ENCODE measurements at regions not wholly inside any gene's neighbourhood (a gene's known extent, or its start where the extent isn't known, plus 50 kb on each side); places are given as distances from the start of the nearest gene placed in this dataset.

GRCh38 chr12:107258780-107259179, 165.4 kb upstream of the CRY1 start:
- intact Hi-C loops (cut with micrococcal nuclease), result no loop called here
- Mint-ChIP-seq H3K27ac (no peak overlapping the region), H3K4me1 (ENCODE audit: low read depth) (no peaks in the 10 kb centered on the region), H3K4me3 (ENCODE audit: low read depth) (no peak overlapping the region), H3K36me3 (ENCODE audit: low read depth) (no peaks in the 10 kb centered on the region), H3K27me3 (ENCODE audit: low read depth) (peaks cover 13% of the 10 kb centered on the region), H3K9me3 (peaks cover 5% of the 10 kb centered on the region)
- no peak for DNase-seq (ENCODE audit: low spot score)

- H3K4me3 Mint-ChIP-seq (ENCODE audit: low read depth), result no peak overlapping the region
- H3K9me3 Mint-ChIP-seq, result peaks cover 10% of the 10 kb centered on the region
- H3K27me3 Mint-ChIP-seq (ENCODE audit: low read depth), result peaks cover 15% of the 10 kb centered on the region
- H3K4me1 Mint-ChIP-seq (ENCODE audit: low read depth), result no peaks in the 10 kb centered on the region
- no peak for DNase-seq (ENCODE audit: low spot score)
- no peak overlapping the region for H3K27ac Mint-ChIP-seq
- intact Hi-C loops (cut with micrococcal nuclease), result no loop called here
- no peaks in the 10 kb centered on the region for H3K36me3 Mint-ChIP-seq (ENCODE audit: low read depth)
These were observed 170.6 kb upstream of the CRY1 start for GRCh38 chr12:107263980-107264379.

- no peak overlapping the region for H3K27ac Mint-ChIP-seq
- intact Hi-C loops (cut with micrococcal nuclease), result no loop called here
- no peaks in the 10 kb centered on the region for H3K36me3 Mint-ChIP-seq (ENCODE audit: low read depth)
- DNase-seq (ENCODE audit: low spot score), result no peak
- H3K4me3 Mint-ChIP-seq (ENCODE audit: low read depth), result no peak overlapping the region
- H3K4me1 Mint-ChIP-seq (ENCODE audit: low read depth), result no peaks in the 10 kb centered on the region
- peaks cover 16% of the 10 kb centered on the region for H3K27me3 Mint-ChIP-seq (ENCODE audit: low read depth)
- peaks cover 10% of the 10 kb centered on the region for H3K9me3 Mint-ChIP-seq
These were observed 171.3 kb upstream of the CRY1 start for GRCh38 chr12:107264667-107265066.

DNA sequence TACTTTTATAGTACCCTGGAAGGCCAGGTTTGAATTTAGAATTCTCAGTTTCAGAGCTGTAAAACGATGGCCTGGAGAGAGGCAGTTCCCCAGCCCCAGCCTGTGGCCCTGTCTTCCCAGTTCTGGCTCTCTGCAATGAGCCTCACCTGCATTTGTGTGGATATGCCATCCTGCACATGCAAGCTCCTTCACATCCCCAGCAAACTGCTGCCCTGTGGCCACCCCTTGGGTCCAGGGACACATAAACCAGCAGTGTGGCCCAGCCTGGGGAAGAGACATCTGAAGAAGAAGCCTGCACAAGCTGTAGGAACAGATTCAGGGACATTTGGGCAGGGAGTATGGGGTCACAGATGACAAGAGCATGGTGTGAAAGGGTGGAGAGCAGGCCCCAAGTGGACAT, 174.3 kb upstream of the CRY1 start:
- Mint-ChIP-seq H3K9me3 (peaks cover 10% of the 10 kb centered on the region), H3K27ac (no peak overlapping the region), H3K36me3 (ENCODE audit: low read depth) (no peaks in the 10 kb centered on the region), H3K4me3 (ENCODE audit: low read depth) (no peak overlapping the region), H3K27me3 (ENCODE audit: low read depth) (peaks cover 19% of the 10 kb centered on the region), H3K4me1 (ENCODE audit: low read depth) (no peaks in the 10 kb centered on the region)
- intact Hi-C loops (cut with micrococcal nuclease), result no loop called here
- DNase-seq (ENCODE audit: low spot score), result no peak

DNA sequence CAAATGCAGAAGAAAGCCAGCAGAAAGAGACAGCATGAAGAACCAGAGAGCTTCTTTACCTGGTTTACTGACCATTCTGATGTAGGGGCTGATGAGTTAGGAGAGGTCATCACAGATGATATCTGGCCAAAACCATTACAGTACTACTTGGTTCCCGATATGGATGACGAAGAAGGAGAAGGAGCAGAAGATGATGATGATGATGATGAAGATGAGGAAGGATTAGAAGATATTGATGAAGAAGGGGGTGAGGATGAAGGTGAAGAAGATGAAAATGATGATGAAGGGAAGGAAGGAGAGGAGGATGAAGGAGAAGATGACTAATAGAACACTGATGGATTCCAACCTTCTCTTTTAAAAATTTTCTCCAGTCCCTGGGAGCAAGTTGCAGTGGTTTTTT, 178.2 kb upstream of the CRY1 start:
- no peak for DNase-seq (ENCODE audit: low spot score)
- intact Hi-C loops (cut with micrococcal nuclease), result no loop called here
- H3K9me3 Mint-ChIP-seq, result no peaks in the 10 kb centered on the region
- no peak overlapping the region for H3K27ac Mint-ChIP-seq
- no peaks in the 10 kb centered on the region for H3K36me3 Mint-ChIP-seq (ENCODE audit: low read depth)
- H3K27me3 Mint-ChIP-seq (ENCODE audit: low read depth), result peaks cover 29% of the 10 kb centered on the region
- peaks cover 2% of the 10 kb centered on the region for H3K4me1 Mint-ChIP-seq (ENCODE audit: low read depth)
- no peak overlapping the region for H3K4me3 Mint-ChIP-seq (ENCODE audit: low read depth)

DNA sequence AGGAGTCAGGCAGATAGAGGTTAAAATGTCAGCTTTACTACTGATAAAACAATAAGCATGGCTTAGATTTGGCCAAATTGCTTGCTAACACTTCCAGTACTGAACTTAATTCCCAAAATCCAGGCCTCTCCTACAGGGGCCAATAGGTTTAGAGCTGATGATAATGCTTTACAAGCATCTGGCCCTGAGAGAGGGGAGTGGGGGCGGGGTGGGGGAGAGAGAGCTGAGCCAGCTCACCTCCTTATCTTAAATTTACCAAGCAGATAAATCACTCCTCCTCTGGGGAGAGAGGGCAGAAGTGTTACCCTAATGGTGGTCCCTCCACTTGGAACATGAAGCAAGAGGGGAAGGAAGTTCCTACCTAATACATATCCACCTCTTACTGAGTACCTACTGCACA, 182.2 kb upstream of the CRY1 start:
- Mint-ChIP-seq H3K4me3 (ENCODE audit: low read depth) (no peak overlapping the region), H3K27ac (no peak overlapping the region), H3K9me3 (no peaks in the 10 kb centered on the region), H3K4me1 (ENCODE audit: low read depth) (peaks cover 2% of the 10 kb centered on the region), H3K36me3 (ENCODE audit: low read depth) (no peaks in the 10 kb centered on the region), H3K27me3 (ENCODE audit: low read depth) (peaks cover 39% of the 10 kb centered on the region)
- no peak for DNase-seq (ENCODE audit: low spot score)
- intact Hi-C loops (cut with micrococcal nuclease), result no loop called here

GRCh38 chr12:107277855-107278254, 184.5 kb upstream of the CRY1 start:
- H3K27ac Mint-ChIP-seq, result no peak overlapping the region
- intact Hi-C loops (cut with micrococcal nuclease), result no loop called here
- H3K27me3 Mint-ChIP-seq (ENCODE audit: low read depth), result peaks cover 46% of the 10 kb centered on the region
- peaks cover 2% of the 10 kb centered on the region for H3K4me1 Mint-ChIP-seq (ENCODE audit: low read depth)
- H3K36me3 Mint-ChIP-seq (ENCODE audit: low read depth), result no peaks in the 10 kb centered on the region
- no peak overlapping the region for H3K4me3 Mint-ChIP-seq (ENCODE audit: low read depth)
- DNase-seq (ENCODE audit: low spot score), result no peak
- H3K9me3 Mint-ChIP-seq, result no peaks in the 10 kb centered on the region

GRCh38 chr12:107282628-107283027, 189.3 kb upstream of the CRY1 start:
- no peak overlapping the region for H3K27ac Mint-ChIP-seq
- no peaks in the 10 kb centered on the region for H3K36me3 Mint-ChIP-seq (ENCODE audit: low read depth)

DNA sequence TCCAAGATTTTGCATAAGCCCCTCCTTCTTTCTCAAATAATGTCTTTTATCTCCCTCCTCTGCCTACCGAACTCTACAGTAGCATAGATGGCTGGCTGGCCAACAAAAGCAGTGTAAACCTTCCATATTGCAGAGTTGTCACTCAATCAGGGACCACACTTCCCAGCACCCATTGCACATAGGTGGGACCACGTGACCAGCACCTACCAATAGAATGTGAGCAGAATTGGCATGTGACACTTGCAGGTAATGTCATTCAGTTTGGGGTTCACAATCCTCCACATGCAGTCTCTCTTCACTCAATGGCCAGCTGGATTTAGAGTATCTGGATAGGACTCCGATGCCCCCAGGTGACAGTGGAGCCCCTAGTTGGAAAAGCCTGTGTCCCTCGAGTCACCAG, 190.3 kb upstream of the CRY1 start:
- Mint-ChIP-seq H3K4me1 (ENCODE audit: low read depth) (peaks cover 15% of the 10 kb centered on the region), H3K4me3 (ENCODE audit: low read depth) (no peak overlapping the region), H3K9me3 (peaks cover 12% of the 10 kb centered on the region), H3K36me3 (ENCODE audit: low read depth) (no peaks in the 10 kb centered on the region), H3K27me3 (ENCODE audit: low read depth) (peaks cover 22% of the 10 kb centered on the region), H3K27ac (no peak overlapping the region)
- intact Hi-C loops (cut with micrococcal nuclease), result no loop called here
- DNase-seq (ENCODE audit: low spot score), result no peak

More at GRCh38 chr12:107282628-107283027, 189.3 kb upstream of the CRY1 start:
- Mint-ChIP-seq H3K4me1 (ENCODE audit: low read depth) (peaks cover 9% of the 10 kb centered on the region), H3K27me3 (ENCODE audit: low read depth) (peaks cover 27% of the 10 kb centered on the region), H3K9me3 (peaks cover 12% of the 10 kb centered on the region), H3K4me3 (ENCODE audit: low read depth) (no peak overlapping the region)
- intact Hi-C loops (cut with micrococcal nuclease), result no loop called here
- no peak for DNase-seq (ENCODE audit: low spot score)

- intact Hi-C loops (cut with micrococcal nuclease), result no loop called here
- DNase-seq (ENCODE audit: low spot score), result no peak
These were observed 191.3 kb upstream of the CRY1 start for GRCh38 chr12:107284692-107285091.

DNA sequence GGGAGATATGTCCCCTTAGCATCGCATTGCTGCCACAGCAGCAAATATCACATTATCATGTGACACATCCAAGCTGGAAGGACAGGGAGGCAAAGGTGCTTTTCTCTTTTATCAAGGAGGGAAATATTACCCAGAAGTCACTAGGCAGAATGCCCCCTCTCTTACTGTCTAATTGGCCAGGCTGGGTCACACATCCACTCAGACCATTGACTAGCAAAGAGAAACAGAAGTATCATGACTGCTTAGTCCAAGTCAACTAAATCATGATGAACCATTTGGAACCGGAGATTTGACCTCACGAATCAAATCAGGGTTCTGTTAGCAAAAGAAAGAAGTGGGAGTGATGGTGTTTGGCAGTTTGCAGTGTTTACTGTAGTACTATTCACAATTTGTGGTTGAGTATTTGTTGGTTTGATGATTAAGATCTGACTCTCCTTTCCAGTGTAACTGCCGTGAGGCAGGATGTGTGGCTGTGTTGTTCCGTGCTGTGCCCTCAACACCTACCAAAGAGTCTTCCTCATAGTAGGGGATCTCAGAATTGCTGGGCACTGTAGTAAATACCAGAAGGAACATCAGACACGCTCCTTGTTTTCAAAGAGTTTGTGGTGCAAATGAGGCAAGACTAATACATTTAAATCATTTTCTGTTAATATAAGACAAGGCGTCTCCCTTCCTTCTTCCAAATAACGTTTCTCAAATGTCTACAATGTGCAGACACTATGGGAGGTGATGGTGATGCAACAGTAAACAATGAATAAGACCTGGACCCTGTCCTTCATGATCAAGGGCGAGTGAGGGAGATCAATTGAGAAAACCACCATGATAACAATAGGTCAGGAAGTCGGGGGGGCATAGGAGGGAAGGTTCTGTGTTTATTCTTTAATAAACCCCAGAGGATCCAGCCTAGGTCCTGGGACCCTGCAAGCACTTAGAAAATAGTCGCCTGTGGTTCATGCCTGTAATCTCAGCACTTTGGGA, 194.4 kb upstream of the CRY1 start:
- intact Hi-C loops (cut with micrococcal nuclease), result loop anchor here (1.0 to 2.0 kb wide), 3 partner anchors 31 to 195 kb away; partner anchors contain the start of gene CRY1
- Mint-ChIP-seq H3K27me3 (ENCODE audit: low read depth) (peaks cover 7% of the 10 kb centered on the region), H3K4me1 (ENCODE audit: low read depth) (peaks cover 18% of the 10 kb centered on the region), H3K4me3 (ENCODE audit: low read depth) (peak overlapping the region; percentile 43), H3K9me3 (peaks cover 12% of the 10 kb centered on the region), H3K36me3 (ENCODE audit: low read depth) (no peaks in the 10 kb centered on the region), H3K27ac (peak overlapping the region; percentile 82)
- peak; percentile 49 for DNase-seq (ENCODE audit: low spot score)

More at GRCh38 chr12:107284692-107285091, 191.3 kb upstream of the CRY1 start:
- Mint-ChIP-seq H3K9me3 (peaks cover 12% of the 10 kb centered on the region), H3K4me3 (ENCODE audit: low read depth) (no peak overlapping the region), H3K27me3 (ENCODE audit: low read depth) (peaks cover 18% of the 10 kb centered on the region), H3K36me3 (ENCODE audit: low read depth) (no peaks in the 10 kb centered on the region), H3K27ac (no peak overlapping the region), H3K4me1 (ENCODE audit: low read depth) (peaks cover 18% of the 10 kb centered on the region)

- peaks cover 9% of the 10 kb centered on the region for H3K9me3 Mint-ChIP-seq
- H3K27ac Mint-ChIP-seq, result no peak overlapping the region
- no peak overlapping the region for H3K4me3 Mint-ChIP-seq (ENCODE audit: low read depth)
- H3K4me1 Mint-ChIP-seq (ENCODE audit: low read depth), result peaks cover 18% of the 10 kb centered on the region
- peaks cover 3% of the 10 kb centered on the region for H3K27me3 Mint-ChIP-seq (ENCODE audit: low read depth)
- intact Hi-C loops (cut with micrococcal nuclease), result no loop called here
- DNase-seq (ENCODE audit: low spot score), result no peak
- no peaks in the 10 kb centered on the region for H3K36me3 Mint-ChIP-seq (ENCODE audit: low read depth)
These were observed 195.2 kb upstream of the CRY1 start for GRCh38 chr12:107288414-107289127.

- no peaks in the 10 kb centered on the region for H3K9me3 Mint-ChIP-seq
- intact Hi-C loops (cut with micrococcal nuclease), result no loop called here
- H3K36me3 Mint-ChIP-seq (ENCODE audit: low read depth), result no peaks in the 10 kb centered on the region
- H3K27ac Mint-ChIP-seq, result no peak overlapping the region
- no peak for DNase-seq (ENCODE audit: low spot score)
- H3K27me3 Mint-ChIP-seq (ENCODE audit: low read depth), result peaks cover 7% of the 10 kb centered on the region
- no peak overlapping the region for H3K4me3 Mint-ChIP-seq (ENCODE audit: low read depth)
- peaks cover 16% of the 10 kb centered on the region for H3K4me1 Mint-ChIP-seq (ENCODE audit: low read depth)
These were observed 197.7 kb upstream of the CRY1 start for GRCh38 chr12:107291018-107291417.

Measured in activated T-helper 2 cell treated with anti-CD3 and anti-CD28 coated beads, Interferon-gamma antibody, Interleukin-2, Interleukin-4, amounts not matched to agents 10 μg/mL and 5 μg/mL and 100 μg/mL, durations not matched to agents 14 hours and 24 hours and 36 hours (primary cell).